ENCODE measurements at regions not wholly inside any gene's neighbourhood (a gene's known extent, or its start where the extent isn't known, plus 50 kb on each side); places are given as distances from the start of the nearest gene placed in this dataset.

GRCh38 chr6:164418262-164418588 is 891.2 kb downstream of the C6orf118 start:
- TF ChIP-seq POLR2A (IDR thresholded peaks at IDR 0.05) (no peak), CTCF (IDR thresholded peaks at IDR 0.05) (no peak), POLR2AphosphoS5 (IDR thresholded peaks at IDR 0.05; ENCODE audit: insufficient read depth in 1 of 2, low read depth in 1 of 2) (no peak)
